ENCODE measurements at regions not wholly inside any gene's neighbourhood (a gene's known extent, or its start where the extent isn't known, plus 50 kb on each side); places are given as distances from the start of the nearest gene placed in this dataset.

- TF ChIP-seq, protein P1, sequence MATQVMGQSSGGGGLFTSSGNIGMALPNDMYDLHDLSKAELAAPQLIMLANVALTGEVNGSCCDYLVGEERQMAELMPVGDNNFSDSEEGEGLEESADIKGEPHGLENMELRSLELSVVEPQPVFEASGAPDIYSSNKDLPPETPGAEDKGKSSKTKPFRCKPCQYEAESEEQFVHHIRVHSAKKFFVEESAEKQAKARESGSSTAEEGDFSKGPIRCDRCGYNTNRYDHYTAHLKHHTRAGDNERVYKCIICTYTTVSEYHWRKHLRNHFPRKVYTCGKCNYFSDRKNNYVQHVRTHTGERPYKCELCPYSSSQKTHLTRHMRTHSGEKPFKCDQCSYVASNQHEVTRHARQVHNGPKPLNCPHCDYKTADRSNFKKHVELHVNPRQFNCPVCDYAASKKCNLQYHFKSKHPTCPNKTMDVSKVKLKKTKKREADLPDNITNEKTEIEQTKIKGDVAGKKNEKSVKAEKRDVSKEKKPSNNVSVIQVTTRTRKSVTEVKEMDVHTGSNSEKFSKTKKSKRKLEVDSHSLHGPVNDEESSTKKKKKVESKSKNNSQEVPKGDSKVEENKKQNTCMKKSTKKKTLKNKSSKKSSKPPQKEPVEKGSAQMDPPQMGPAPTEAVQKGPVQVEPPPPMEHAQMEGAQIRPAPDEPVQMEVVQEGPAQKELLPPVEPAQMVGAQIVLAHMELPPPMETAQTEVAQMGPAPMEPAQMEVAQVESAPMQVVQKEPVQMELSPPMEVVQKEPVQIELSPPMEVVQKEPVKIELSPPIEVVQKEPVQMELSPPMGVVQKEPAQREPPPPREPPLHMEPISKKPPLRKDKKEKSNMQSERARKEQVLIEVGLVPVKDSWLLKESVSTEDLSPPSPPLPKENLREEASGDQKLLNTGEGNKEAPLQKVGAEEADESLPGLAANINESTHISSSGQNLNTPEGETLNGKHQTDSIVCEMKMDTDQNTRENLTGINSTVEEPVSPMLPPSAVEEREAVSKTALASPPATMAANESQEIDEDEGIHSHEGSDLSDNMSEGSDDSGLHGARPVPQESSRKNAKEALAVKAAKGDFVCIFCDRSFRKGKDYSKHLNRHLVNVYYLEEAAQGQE (IDR thresholded peaks at IDR 0.05; ENCODE audit: unreplicated experiment) = no peak
- no peak for TF ChIP-seq CTCF (conservative IDR thresholded peaks at IDR 0.05; ENCODE audit: low read depth in 2 of 2)
- no peak for TF ChIP-seq EZH2phosphoT487 (IDR thresholded peaks at IDR 0.05; ENCODE audit: unreplicated experiment)
- TF ChIP-seq POLR2AphosphoS5 (IDR thresholded peaks at IDR 0.05; ENCODE audit: low read depth) = no peak
- no peak for TF ChIP-seq EZH2 (IDR thresholded peaks at IDR 0.05; ENCODE audit: low read depth, unreplicated experiment)
Observed at GRCh38 chr9:545480-545879, 296.0 kb upstream of the DMRT1 start.

All from GM23338 (cell line).